ENCODE measurements at regions not wholly inside any gene's neighbourhood (a gene's known extent, or its start where the extent isn't known, plus 50 kb on each side); places are given as distances from the start of the nearest gene placed in this dataset.

- DNase-seq, result no peak
Observed at GRCh38 chr11:130645164-130645842, 196.9 kb downstream of the ADAMTS15 start.

- no peak for DNase-seq
Observed at GRCh38 chr11:130645843-130646197, 197.4 kb downstream of the ADAMTS15 start.

- DNase-seq, result no peak
Observed at GRCh38 chr11:130646881-130647280, 198.4 kb downstream of the ADAMTS15 start.

DNA sequence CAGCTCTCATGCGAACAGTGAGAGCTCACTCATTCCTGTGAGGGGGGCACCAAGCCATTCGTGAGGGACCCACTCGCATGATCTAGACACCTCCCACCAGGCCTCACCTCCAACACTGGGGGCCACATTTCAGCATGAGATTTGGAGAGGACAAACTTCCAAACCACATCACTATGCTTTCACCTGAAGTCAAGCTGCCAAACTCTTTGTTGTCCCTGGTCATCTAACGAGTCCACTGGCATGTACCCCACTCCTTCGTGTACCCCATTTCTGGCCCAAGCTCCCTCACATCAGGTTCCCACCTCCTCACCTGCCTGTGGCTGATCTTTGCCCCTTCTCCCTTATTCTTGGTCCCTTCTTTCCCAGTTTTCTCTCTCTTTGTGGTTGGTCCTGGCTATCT lies 198.9 kb downstream of the ADAMTS15 start:
- no peak for DNase-seq

- DNase-seq, result no peak
Observed at GRCh38 chr11:130649801-130650200, 201.4 kb downstream of the ADAMTS15 start.

GRCh38 chr11:130650456-130651030 lies 202.1 kb downstream of the ADAMTS15 start:
- DNase-seq, result no peak

GRCh38 chr11:130651066-130651855 lies 202.8 kb downstream of the ADAMTS15 start:
- no peak for DNase-seq

- no peak for DNase-seq
Observed at GRCh38 chr11:130652671-130653335, 204.4 kb downstream of the ADAMTS15 start.

GRCh38 chr11:130653838-130654636 lies 205.6 kb downstream of the ADAMTS15 start:
- no peak for DNase-seq

DNA sequence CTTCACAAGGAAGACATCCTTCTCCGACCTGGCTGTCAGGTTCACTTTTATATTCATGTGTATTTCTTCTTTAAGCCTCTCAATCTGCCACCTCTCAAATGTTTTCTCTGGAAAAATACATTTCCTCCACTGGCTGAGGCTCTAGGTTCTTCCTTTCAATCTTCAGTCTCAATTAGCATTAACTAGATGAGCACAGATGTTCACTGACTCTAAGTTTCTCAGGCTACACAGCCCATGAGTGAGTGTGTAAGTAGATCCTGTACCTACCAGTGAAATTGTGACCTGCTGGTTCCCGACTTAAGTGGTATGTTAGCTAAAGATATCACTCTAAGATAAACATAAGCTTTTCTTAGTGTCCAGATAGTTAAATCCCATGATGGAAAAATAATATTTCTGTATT lies 206.9 kb downstream of the ADAMTS15 start:
- DNase-seq, result no peak

DNA sequence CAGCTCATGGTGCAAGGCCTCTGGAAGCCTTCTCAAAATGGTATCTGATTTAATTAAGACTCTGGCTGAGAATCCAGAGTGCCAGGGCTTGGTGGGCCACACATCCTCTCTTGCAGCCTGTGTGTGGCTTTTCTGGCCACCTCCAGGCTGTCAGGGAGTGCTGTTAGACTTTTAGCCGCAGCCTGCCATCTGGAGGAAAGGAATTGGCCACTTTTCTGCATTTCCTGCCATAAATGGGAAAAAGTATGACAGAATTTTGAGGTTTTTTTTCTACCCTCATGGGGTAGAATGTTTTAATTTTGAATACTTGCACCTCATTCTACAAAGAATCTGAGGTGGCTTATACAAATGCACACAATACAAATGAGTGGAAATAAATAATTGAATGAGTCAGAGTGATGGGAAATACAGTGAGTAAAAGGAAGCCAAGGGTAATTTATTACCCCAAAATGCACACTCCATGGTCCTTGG lies 218.4 kb downstream of the ADAMTS15 start:
- DNase-seq, result no peak

GRCh38 chr11:130668751-130669150 lies 220.3 kb downstream of the ADAMTS15 start:
- no peak for DNase-seq

DNA sequence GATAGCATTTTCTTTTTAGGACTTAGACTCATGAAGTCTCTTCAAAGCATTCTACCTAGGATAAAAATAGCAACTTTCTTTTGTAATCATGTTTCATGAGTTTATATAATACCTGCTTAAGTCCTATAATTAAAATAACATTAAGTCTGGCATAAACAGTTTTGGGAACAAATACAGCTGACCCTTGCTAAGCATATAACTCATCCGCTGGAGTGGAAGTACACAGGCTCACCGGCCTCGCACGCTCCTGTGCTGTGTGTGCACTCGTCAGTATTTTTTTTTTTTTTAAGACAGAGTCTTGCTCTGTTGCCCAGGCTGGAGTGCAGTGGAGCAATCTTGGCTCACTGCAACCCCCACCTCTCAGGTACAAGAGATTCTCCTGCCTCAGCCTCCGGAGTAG lies 221.8 kb downstream of the ADAMTS15 start:
- no peak for DNase-seq

GRCh38 chr11:130671801-130672700 lies 223.6 kb downstream of the ADAMTS15 start:
- peak; percentile 6 for DNase-seq

DNA sequence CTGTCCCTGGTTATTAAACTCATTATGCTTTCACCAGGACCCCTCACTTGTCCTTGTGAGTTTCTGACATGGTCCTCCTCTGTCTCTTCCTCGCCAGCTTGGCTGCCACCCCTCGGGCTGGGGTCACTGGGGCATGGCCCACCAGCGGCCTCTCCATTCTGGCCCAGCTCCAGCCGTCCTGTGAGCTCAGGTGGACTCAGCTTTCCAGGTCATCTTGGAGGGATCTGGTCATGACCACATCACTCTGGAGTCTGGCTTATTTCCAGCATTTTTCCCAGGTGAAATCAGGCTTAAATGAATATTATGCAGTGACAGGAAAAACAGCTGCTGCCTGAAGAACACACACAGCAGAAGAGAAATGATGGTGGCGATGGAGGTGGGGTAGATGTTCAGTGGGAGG lies 224.5 kb downstream of the ADAMTS15 start:
- no peak for DNase-seq

GRCh38 chr11:130673698-130674097 lies 225.3 kb downstream of the ADAMTS15 start:
- no peak for DNase-seq

- no peak for DNase-seq
Observed at GRCh38 chr11:130674686-130675308, 226.4 kb downstream of the ADAMTS15 start.

- no peak for DNase-seq
Observed at GRCh38 chr11:130675371-130675821, 227.0 kb downstream of the ADAMTS15 start.

DNA sequence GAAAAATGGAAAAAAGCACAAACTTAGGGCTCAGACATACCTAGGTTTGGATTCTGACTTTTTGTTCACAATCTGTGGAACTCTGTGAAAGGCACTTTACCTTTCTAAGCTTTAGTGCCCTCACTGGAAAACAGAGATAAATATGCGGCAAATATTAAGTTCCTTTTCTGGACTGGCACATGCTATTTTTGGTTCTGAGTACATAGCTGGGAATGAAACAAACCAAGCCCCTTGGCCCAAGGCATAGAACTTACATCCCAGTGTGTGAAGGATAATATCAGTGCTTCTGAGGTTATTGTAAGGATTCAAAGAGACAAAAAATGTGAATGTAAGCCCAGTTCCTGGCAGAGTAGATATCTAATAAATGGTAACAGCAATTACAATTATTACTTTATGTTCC lies 227.5 kb downstream of the ADAMTS15 start:
- no peak for DNase-seq

DNA sequence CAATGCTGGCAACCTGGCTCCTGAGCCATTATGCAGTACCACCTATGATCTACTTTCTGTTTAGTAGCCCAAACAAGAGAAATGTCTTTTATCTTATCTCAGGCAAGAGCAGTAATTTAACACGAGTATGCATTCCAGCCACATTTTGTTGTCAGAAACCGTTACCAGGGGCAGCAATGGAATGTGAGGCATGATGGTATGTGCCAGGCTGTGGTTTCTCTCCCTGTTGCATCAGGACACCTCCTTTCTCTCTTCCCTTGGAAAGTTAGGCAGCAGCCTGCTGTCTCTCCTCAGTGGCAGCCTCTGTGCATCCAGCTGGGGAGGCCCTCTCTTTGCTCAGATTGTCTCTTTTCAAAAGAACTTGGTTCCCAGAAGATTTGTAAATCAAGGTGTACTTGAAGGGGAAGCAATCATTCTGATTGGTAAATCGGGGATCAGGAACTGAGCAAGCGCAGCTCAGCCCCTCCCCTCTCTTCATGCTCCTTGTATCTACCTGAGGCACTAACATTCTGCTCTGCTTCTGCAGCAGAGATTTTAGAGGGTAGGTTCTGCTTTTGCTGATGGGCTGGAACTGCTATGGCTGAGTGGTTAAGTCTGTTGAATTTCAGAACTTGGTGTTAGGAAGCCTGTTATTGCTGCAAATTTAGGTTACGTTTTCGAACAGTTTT lies 229.2 kb downstream of the ADAMTS15 start:
- no peak for DNase-seq
